Activated CD8-positive, alpha-beta memory T cell treated with anti-CD3 and anti-CD28 coated beads, Interleukin-2, amount 50 U/mL, for 48 hours (primary cell): ENCODE measurements at regions not wholly inside any gene's neighbourhood (a gene's known extent, or its start where the extent isn't known, plus 50 kb on each side); places are given as distances from the start of the nearest gene placed in this dataset.
"Not testable (repeated sequence)": the region's sequence is repeated elsewhere in the genome, so short reads cannot be mapped to it uniquely, and the experiment has no call there.

Experiments
- DNase-seq: peaks from one replicate; pipeline ENCODE4 v3.0.0-alpha.2; 2020

GRCh38 chr12:46538976-46539375 lies 166.4 kb upstream of the SLC38A2 start:
- DNase-seq = no peak

DNA sequence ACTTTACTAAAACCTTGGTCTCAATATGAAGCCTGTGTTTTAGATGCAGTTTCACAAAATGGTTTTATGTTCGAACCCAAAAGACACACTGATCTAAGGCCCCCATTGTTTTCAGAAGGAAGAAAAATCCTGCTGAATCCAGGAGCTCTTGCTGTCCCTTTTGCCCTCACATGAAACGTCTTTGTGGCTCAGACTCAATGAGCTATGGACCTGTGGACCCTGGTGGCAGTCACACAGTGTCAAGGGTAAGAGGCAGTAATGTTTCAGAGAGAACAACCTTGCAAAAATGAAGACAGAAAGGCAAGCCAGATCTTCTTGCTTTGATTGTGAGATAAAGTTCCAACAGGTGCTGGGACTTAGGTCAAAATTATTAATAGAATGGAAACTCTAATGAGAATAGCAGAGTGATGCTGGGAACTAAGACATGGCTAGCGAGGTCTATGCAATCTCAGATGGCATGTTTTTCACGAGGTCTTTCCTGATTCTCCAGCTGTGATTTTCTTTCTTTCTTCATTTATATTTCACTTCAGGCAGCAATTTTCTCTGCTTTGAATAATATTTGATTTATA lies 164.9 kb upstream of the SLC38A2 start:
- no peak for DNase-seq

DNA sequence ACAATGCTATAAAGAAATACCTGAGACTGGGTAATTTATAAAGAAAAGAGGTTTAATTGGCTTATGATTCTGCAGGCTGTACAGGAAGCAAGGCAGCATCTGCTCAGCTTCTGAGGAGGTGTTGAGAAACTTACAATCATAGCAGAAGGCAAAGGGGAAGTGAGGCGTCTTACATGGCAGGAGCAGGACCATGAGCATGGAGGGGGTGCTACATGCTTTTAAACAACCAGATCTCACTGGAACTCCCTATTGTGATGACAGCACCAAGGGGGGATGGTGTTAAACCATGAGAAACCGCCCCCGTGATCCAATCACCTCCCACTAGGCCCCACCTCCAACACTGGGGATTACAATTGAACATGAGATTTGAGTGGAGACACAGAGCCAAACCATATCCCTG lies 163.7 kb upstream of the SLC38A2 start:
- not testable (repeated sequence) for DNase-seq

- DNase-seq = no peak
Observed at GRCh38 chr12:46535907-46536306, 163.3 kb upstream of the SLC38A2 start.

DNA sequence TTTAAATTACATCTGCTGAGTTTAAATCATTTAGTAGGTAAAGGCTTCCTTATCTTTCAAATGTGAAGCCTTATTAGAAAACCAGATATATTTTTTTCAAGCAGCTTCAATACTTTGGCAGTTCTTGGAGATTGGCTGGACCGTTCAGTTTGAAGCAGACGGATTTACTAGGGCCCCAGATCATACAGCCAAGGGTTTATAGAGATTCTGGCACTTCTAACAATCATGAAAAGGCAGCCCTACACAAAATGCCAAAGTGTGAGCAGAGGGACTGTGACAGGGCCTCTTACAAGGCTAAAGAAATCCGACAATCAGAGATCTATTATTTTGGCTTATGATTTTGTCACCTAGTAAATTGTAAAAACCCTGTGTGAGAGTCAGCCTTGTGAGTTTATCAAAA lies 162.8 kb upstream of the SLC38A2 start:
- no peak for DNase-seq

GRCh38 chr12:46534327-46534840 lies 161.8 kb upstream of the SLC38A2 start:
- DNase-seq = no peak

DNA sequence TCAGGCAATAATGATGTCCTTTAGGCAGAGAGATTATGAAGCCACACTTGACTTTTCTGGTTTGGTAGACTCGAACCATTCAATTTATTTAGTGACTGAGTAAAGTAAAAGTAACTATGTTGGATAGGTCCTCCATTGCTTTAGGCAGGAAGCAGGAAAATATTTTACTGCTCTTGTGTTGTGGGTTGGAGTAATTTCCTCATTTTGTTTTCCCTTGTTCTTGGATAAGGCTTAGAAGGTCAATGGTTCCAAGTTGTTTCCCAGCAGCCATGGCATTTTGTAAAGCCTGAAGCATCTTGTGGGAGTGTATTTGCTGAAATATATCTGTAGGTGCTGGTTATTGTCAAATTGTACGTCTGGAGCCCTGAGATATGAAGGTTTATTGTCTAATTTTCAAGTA lies 161.2 kb upstream of the SLC38A2 start:
- no peak for DNase-seq

- DNase-seq = no peak
Observed at GRCh38 chr12:46531804-46532203, 159.2 kb upstream of the SLC38A2 start.

DNA sequence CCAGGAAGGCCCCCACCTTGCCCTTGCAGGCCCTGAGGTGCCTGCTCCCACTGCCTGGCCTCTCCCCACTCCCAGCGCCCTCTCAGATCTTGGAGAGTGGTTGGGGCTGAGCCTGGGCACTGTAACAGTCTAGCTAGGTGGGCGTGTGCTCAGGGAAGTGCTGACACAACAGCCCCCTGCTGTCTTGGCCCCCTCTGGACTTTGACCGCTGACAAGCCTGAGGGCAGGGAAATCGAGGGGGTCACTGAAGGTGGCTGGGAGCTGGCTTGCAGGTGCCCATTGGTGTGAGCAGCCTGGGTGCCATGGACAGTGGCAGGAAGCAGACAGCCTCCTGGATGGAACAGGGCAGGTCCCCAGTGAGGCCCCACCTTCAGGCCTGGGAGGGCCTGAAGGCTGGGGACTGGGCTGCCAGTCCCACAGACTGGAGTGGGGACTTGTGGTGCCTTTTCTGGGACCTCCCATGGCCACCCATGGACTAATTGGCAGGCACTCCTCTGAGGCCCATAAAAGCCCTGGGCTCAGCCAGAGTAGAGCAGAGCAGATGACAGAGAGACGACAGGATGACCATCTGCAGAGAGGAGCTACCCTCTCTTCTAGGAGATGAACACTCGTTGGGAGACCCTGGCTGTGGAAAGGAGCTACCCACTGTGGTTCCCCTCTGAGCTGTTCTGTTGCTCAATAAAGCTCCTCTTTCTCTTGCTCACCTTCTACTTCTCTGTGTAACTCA lies 158.6 kb upstream of the SLC38A2 start:
- no peak for DNase-seq

- no peak for DNase-seq
Observed at GRCh38 chr12:46530373-46531056, 157.9 kb upstream of the SLC38A2 start.

GRCh38 chr12:46526233-46526632 lies 153.7 kb upstream of the SLC38A2 start:
- DNase-seq = no peak

GRCh38 chr12:46524778-46525177 lies 152.2 kb upstream of the SLC38A2 start:
- no peak for DNase-seq

DNA sequence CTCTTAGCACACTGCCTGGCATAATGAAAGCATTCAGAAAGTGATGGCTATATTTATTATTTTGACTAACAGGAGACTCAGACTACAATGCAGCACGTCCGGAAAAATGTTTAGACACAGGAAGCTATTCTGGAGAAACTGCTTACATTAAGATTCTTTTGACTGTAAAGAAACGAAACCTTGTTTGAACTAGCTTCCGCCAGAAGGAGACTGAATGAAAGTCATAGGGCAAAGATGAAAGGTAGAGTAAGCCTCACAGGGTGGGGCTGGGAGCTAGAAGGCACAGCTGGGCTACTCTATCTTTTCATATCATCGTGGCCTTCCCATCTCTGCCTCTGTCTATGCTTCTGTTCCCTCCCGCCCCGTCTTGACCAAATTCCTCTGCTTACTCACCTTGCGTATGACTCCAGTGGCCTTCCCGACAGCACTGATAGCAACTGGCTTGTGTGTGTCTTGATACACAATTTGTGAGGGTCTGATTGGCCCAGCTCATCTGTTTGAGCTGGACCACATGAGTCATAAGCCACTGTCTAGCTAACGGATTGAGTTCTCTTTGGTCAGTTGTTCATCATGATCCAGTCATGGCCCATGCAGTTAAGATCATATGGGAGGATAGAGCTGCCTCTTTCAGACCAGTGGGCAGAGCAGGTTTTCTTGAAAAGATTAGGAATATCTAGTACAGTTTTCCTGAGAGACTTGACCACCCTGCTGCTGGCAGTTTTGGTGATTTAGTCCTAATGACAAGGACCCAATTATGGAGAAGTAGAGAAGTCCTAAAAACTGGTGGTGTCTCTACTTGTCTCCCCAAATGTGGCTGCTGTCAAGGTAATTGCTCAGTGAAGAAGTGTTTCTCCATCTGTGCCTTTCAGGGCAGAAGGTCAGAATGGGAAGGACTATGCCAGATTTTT lies 151.5 kb upstream of the SLC38A2 start:
- DNase-seq = peak; percentile 67

- DNase-seq = no peak
Observed at GRCh38 chr12:46523446-46523845, 150.9 kb upstream of the SLC38A2 start.

GRCh38 chr12:46522071-46522470 lies 149.5 kb upstream of the SLC38A2 start:
- DNase-seq = no peak

- no peak for DNase-seq
Observed at GRCh38 chr12:46521145-46521544, 148.6 kb upstream of the SLC38A2 start.

- no peak for DNase-seq
Observed at GRCh38 chr12:46519407-46519806, 146.8 kb upstream of the SLC38A2 start.

GRCh38 chr12:46518729-46519128 lies 146.2 kb upstream of the SLC38A2 start:
- DNase-seq = no peak

DNA sequence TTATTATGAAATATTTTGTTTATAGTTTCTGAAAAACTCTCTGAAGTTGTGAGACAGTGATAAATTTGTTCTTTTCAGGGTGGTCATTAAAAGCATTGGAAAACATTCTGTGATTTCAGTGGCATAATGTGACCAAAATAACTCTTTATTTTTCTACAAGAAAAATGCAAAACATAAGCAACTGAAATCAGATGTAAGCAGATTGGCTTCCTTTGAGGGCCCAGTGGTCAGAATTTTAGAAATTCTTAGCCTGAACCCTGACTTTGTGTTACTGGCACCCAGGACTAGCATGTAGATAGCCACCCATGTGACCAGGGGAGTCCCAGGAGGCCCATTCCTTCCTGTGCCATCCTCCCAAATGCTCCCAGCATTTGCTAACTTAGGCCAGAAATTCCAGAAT lies 145.6 kb upstream of the SLC38A2 start:
- no peak for DNase-seq

DNA sequence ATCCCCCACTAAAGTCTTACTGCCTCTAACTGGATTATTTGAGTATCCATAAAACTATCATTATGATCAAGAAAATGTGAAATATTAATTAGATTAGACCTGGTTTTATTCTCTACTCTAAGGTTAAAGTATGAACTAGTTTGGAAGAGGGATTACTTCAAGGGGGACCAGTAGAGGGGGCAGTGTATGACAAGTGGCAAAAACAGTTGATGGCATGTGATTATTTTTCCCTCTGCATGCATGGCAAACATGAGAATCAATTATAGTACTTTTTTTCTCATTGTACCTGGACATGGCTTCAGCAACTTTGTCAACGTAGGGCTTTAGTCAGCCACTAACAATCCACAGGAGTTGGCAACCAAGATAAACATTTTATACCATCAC lies 145.0 kb upstream of the SLC38A2 start:
- no peak for DNase-seq

GRCh38 chr12:46516933-46517578 lies 144.5 kb upstream of the SLC38A2 start:
- no peak for DNase-seq

- no peak for DNase-seq
Observed at GRCh38 chr12:46516238-46516932, 143.8 kb upstream of the SLC38A2 start.
